ENCODE measurements at regions not wholly inside any gene's neighbourhood (a gene's known extent, or its start where the extent isn't known, plus 50 kb on each side); places are given as distances from the start of the nearest gene placed in this dataset.

DNA sequence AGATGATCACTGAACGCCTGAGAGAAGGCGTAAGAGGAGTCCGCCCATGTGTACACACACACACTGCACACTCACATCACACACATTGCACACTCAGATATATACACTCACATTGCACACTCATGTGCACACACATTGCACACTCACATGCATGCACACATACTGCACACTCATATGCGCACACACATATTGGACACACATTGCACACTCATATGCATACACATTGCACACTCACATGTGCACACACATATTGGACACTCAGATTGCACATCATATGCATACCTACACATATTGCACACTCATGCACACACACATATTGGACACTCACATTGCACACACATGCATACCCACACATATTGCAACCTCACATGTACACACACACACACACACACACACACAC is 163.2 kb downstream of the WSCD1 start:
- DNase-seq (no peak), ATAC-seq (no peak)
- H3K36me3 ChIP-seq: no peaks in the 10 kb centered on the region
- intact Hi-C loops (cut with DNase I): no loop called here
- H3K27ac ChIP-seq: no peak overlapping the region
- H3K4me3 ChIP-seq: no peak overlapping the region
- no peak for TF ChIP-seq CTCF (IDR thresholded peaks at IDR 0.05)
- H3K27me3 ChIP-seq: peaks cover 0 to 35% of the 10 kb centered on the region in 2 donors
- no peaks in the 10 kb centered on the region for H3K4me1 ChIP-seq
- no peaks in the 10 kb centered on the region for H3K9me3 ChIP-seq

GRCh38 chr17:6232732-6233101 is 162.5 kb downstream of the WSCD1 start:
- Histone ChIP-seq H3K4me1 (no peaks in the 10 kb centered on the region), H3K36me3 (no peaks in the 10 kb centered on the region), H3K27me3 (peaks cover 0 to 29% of the 10 kb centered on the region in 2 donors), H3K4me3 (no peak overlapping the region), H3K27ac (no peak overlapping the region), H3K9me3 (no peaks in the 10 kb centered on the region)
- TF ChIP-seq CTCF (IDR thresholded peaks at IDR 0.05): no peak
- ATAC-seq (no peak), DNase-seq (no peak)
- intact Hi-C loops (cut with DNase I): no loop called here

DNA sequence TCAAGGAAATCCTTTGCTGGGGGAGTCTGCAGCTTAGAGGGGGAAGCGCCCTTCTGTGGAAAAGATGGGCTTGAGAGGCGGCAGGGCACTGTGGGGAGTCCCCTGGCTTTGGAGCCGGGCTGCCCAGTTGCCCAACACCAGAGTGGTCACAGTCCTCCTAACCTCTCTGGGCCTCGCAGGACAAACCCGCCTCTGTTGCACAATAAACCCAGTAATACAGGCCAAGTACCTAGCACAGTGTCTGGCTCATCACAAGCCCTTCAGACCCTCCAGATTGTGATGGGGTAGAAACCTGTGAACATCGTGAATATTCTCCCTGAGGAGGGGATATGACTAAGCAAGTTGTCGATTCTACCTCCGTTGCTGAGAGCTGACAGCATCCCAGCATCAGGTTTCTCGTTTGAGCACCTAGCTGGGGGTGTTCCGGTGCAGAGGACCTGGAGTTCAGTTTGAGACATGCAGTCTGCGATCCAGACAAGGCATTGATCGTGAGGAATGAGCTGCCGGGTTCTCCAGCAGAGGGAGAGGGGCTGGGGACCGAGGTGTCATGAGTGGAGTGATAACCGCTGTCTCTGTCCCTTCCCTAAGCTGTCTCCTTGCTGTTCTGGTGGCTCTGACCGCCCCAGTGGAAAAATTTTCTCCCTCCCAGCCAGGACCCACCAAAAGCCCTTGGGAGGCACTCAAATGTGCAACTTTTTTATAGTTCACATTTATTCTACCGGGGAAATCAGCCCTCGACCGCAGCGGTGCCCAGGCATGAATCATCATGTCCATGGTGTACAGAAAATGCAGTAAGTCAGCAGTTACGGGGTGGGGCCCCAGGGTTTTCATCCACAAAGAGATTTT is 161.9 kb downstream of the WSCD1 start:
- intact Hi-C loops (cut with DNase I): no loop called here
- DNase-seq (no peak), ATAC-seq (no peak)
- Histone ChIP-seq H3K27me3 (peaks cover 0 to 23% of the 10 kb centered on the region in 2 donors), H3K4me3 (no peak overlapping the region), H3K27ac (no peak overlapping the region), H3K4me1 (no peaks in the 10 kb centered on the region), H3K9me3 (no peaks in the 10 kb centered on the region), H3K36me3 (no peaks in the 10 kb centered on the region)
- TF ChIP-seq CTCF (IDR thresholded peaks at IDR 0.05): no peak

DNA sequence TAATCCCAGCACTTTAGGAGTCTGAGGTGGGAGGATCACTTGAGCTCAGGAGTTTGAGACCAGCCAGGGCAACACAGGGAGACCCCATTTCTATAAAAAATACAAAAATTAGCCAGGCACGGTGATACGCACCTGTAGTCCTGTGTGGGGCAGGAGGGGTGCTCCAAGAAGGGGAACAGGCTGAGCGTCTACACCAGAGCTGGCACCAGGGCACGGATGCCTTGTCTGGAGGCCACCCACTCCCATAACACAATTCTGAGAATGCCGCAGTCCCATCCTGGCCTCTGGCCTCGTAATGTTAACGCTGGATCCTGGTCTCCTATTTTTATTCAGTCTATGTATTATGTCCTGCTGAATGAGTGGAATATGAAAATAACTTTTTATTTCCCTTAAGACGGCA is 161.3 kb downstream of the WSCD1 start:
- Histone ChIP-seq H3K36me3 (no peaks in the 10 kb centered on the region), H3K4me3 (no peak overlapping the region), H3K27ac (no peak overlapping the region), H3K9me3 (no peaks in the 10 kb centered on the region), H3K27me3 (peaks cover 0 to 16% of the 10 kb centered on the region in 2 donors), H3K4me1 (no peaks in the 10 kb centered on the region)
- intact Hi-C loops (cut with DNase I): no loop called here
- ATAC-seq (no peak), DNase-seq (no peak)
- TF ChIP-seq CTCF (IDR thresholded peaks at IDR 0.05): no peak

DNA sequence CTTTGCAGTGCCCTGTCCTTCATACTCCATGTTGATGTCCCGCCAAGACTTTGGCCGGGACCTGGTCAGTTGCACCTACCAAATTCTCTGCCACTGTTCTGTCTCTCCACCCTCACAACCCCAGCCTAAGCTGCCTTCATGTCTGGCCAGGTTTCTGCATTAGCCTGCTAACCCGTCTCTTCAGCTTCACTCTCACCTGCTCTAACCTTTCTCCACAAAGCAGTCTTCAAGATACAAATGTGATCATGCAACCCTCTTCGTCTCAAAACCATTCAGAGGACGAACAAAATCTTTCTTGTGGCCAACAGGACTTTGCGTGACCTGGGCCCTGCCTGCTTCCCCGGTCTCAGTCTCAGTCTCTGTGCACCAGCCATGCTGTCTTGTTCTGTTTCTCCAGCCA is 148.2 kb downstream of the WSCD1 start:
- Histone ChIP-seq H3K36me3 (no peaks in the 10 kb centered on the region), H3K4me3 (no peak overlapping the region), H3K27me3 (peaks cover 0 to 14% of the 10 kb centered on the region in 2 donors), H3K27ac (no peak overlapping the region), H3K4me1 (no peaks in the 10 kb centered on the region), H3K9me3 (peaks cover 0 to 8% of the 10 kb centered on the region in 2 donors)
- DNase-seq (no peak), ATAC-seq (no peak)
- intact Hi-C loops (cut with DNase I): no loop called here
- TF ChIP-seq CTCF (IDR thresholded peaks at IDR 0.05): no peak
